ENCODE measurements at regions not wholly inside any gene's neighbourhood (a gene's known extent, or its start where the extent isn't known, plus 50 kb on each side); places are given as distances from the start of the nearest gene placed in this dataset.
"Not testable (repeated sequence)": the region's sequence is repeated elsewhere in the genome, so short reads cannot be mapped to it uniquely, and the experiment has no call there.

DNA sequence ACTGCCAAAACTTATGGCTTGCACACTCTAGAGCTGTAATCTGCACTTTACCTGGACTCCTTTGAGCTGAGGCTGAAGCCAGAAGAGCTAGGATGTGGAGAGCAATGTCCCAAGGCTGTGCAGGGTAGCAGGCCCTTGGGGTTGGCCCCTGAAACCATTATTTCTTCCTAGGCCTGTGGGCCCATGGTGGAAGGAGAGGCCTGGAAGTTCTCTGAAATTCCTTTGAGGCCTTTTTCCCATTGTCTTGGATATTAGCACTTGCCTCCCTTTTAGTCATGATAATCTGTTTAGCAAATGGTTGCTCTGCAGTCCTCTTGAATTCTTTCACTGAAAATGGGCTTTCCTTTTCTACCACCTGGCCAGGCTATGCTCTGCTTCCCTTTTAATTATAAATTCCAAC lies 102.0 kb upstream of the SGO1 start (continued):
- TF ChIP-seq, protein P1, sequence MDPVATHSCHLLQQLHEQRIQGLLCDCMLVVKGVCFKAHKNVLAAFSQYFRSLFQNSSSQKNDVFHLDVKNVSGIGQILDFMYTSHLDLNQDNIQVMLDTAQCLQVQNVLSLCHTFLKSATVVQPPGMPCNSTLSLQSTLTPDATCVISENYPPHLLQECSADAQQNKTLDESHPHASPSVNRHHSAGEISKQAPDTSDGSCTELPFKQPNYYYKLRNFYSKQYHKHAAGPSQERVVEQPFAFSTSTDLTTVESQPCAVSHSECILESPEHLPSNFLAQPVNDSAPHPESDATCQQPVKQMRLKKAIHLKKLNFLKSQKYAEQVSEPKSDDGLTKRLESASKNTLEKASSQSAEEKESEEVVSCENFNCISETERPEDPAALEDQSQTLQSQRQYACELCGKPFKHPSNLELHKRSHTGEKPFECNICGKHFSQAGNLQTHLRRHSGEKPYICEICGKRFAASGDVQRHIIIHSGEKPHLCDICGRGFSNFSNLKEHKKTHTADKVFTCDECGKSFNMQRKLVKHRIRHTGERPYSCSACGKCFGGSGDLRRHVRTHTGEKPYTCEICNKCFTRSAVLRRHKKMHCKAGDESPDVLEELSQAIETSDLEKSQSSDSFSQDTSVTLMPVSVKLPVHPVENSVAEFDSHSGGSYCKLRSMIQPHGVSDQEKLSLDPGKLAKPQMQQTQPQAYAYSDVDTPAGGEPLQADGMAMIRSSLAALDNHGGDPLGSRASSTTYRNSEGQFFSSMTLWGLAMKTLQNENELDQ (tag by site-specific recombination; IDR thresholded peaks at IDR 0.05; ENCODE audit: low read depth): no peak
- TF ChIP-seq TCF7L2 (IDR thresholded peaks at IDR 0.05; ENCODE audit: borderline replicate concordance, low read depth, low read length): no peak

DNA sequence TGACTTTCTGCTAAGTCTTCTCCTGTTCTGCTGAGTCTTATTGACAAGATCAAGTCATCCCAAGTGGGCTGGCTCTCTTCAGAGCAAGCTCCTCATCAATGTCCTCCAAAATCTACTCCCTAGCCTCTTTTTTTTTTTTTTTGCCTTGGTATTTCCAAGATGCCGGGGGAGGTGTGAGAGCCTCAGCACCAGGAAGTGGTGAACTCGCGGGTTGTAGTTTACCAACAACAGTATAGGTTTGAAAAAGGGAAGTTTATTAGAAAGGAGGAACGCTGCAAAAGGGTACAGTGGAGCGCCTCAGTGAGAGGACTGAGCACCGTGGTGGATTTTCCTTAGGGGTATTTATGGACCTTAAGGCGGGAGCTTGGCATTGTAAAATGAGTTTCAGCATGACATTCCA lies 94.3 kb upstream of the SGO1 start:
- H3K9me3 ChIP-seq (ENCODE audit: control insufficient read depth, insufficient read depth, low read depth, low read length): no peaks in the 10 kb centered on the region
- ChIA-PET CTCF (no interaction called here), POLR2A (no interaction called here)
- TF ChIP-seq ZNF596 (tag by site-specific recombination; IDR thresholded peaks at IDR 0.05): no peak
- no peak for TF ChIP-seq ZNF221 (tag by site-specific recombination; IDR thresholded peaks at IDR 0.05; ENCODE audit: borderline replicate concordance)
- no peak for TF ChIP-seq KLF10 (tag by site-specific recombination; IDR thresholded peaks at IDR 0.05)
- TF ChIP-seq ZNF600 (tag by site-specific recombination; IDR thresholded peaks at IDR 0.05): no peak
- TF ChIP-seq ZNF549 (tag by site-specific recombination; IDR thresholded peaks at IDR 0.05): no peak
- TF ChIP-seq ZNF621 (tag by site-specific recombination; IDR thresholded peaks at IDR 0.05): no peak
- no peak for TF ChIP-seq ZNF830 (tag by site-specific recombination; IDR thresholded peaks at IDR 0.05; ENCODE audit: low read depth)
- TF ChIP-seq ZNF174 (tag by site-specific recombination; IDR thresholded peaks at IDR 0.05): no peak
- TF ChIP-seq, protein P2, sequence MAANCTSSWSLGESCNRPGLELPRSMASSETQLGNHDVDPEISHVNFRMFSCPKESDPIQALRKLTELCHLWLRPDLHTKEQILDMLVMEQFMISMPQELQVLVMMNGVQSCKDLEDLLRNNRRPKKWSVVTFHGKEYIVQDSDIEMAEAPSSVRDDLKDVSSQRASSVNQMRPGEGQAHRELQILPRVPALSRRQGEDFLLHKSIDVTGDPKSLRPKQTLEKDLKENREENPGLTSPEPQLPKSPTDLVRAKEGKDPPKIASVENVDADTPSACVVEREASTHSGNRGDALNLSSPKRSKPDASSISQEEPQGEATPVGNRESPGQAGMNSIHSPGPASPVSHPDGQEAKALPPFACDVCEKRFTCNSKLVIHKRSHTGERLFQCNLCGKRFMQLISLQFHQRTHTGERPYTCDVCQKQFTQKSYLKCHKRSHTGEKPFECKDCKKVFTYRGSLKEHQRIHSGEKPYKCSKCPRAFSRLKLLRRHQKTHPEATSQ (tag by site-specific recombination; IDR thresholded peaks at IDR 0.05): no peak
- TF ChIP-seq, protein P3, sequence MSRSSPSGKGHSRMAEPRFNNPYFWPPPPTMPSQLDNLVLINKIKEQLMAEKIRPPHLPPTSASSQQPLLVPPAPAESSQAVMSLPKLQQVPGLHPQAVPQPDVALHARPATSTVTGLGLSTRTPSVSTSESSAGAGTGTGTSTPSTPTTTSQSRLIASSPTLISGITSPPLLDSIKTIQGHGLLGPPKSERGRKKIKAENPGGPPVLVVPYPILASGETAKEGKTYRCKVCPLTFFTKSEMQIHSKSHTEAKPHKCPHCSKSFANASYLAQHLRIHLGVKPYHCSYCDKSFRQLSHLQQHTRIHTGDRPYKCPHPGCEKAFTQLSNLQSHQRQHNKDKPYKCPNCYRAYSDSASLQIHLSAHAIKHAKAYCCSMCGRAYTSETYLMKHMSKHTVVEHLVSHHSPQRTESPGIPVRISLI (tag by site-specific recombination; IDR thresholded peaks at IDR 0.05): no peak
- TF ChIP-seq ZNF521 (tag by site-specific recombination; IDR thresholded peaks at IDR 0.05): no peak
- no peak overlapping the region for H3K27ac ChIP-seq (ENCODE audit: extremely low read depth, low read depth, low read length)
- no peaks in the 10 kb centered on the region for H3K36me3 ChIP-seq (ENCODE audit: control insufficient read depth in 2 of 2, insufficient read depth in 1 of 2, low read length in 2 of 2)
- no peak overlapping the region for H3K4me3 ChIP-seq (ENCODE audit: low read depth, low read length)
- H3K4me1 ChIP-seq (ENCODE audit: control insufficient read depth, insufficient read depth, low read length): no peaks in the 10 kb centered on the region

DNA sequence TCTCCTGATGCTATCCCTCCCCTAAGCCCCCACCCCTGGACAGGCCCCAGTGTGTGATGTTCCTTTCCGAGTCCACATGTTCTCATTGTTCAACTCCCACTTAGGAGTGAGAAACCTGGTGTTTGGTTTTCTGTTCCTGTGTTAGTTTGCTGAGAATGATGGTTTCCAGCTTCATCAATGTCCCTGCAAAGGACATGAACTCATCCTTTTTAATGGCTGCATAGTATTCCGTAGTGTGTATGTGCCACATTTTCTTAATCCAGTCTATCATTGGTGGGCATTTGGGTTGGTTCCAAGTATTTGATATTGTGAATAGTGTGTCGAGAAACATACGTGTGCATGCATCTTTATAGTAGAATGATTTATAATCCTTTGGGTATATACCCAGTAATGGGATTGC lies 80.0 kb upstream of the SGO1 start:
- POLR2A ChIA-PET; H3K27ac ChIP-seq (ENCODE audit: extremely low read depth, low read depth, low read length); CTCF ChIA-PET; H3K4me3 ChIP-seq (ENCODE audit: low read depth, low read length); H3K4me1 ChIP-seq (ENCODE audit: control insufficient read depth, insufficient read depth, low read length); H3K36me3 ChIP-seq (ENCODE audit: control insufficient read depth in 2 of 2, insufficient read depth in 1 of 2, low read length in 2 of 2); H3K9me3 ChIP-seq (ENCODE audit: control insufficient read depth, insufficient read depth, low read depth, low read length): not testable (repeated sequence)
- TF ChIP-seq ZNF146 (tag by site-specific recombination; IDR thresholded peaks at IDR 0.05): peak; percentile 56; the same call in 1 of the 2 replicates

DNA sequence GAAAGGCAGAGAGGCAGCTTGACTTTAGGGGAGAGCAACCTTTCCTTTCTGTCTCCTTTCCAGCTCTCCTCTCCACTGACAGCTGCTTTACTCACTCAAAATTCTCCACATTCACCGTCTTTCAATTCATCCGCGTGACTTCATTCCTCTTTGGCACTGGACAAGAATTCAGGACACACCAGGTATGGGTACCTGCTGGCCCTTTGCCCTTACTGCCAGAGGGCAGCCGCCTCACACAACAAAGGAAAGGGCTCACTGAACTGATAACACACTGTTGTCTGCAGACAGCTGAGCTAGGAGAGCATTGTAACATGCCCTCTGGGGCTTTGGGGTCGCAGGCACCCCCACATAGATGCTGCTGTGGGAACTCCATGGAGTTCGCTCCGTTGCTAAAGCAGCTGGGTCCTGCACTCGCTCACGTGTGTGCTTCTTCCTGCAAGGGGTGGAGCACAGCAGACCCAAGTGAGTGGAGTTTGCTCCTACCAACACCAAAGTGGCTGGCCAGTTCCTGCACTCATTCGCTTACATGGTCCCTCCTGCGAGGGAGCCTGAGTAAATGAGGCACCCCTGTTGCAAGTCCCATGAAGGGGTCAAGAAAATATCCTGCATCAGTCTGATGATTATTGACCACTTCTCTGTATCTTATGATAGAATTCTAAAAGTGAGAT lies 79.0 kb upstream of the SGO1 start:
- Histone ChIP-seq H3K27ac (ENCODE audit: extremely low read depth, low read depth, low read length) (no peak overlapping the region), H3K9me3 (ENCODE audit: control insufficient read depth, insufficient read depth, low read depth, low read length) (no peaks in the 10 kb centered on the region), H3K4me1 (ENCODE audit: control insufficient read depth, insufficient read depth, low read length) (no peaks in the 10 kb centered on the region), H3K36me3 (ENCODE audit: control insufficient read depth in 2 of 2, insufficient read depth in 1 of 2, low read length in 2 of 2) (no peaks in the 10 kb centered on the region), H3K4me3 (ENCODE audit: low read depth, low read length) (no peak overlapping the region)
- POLR2A ChIA-PET: no interaction called here
- TF ChIP-seq, protein P4, sequence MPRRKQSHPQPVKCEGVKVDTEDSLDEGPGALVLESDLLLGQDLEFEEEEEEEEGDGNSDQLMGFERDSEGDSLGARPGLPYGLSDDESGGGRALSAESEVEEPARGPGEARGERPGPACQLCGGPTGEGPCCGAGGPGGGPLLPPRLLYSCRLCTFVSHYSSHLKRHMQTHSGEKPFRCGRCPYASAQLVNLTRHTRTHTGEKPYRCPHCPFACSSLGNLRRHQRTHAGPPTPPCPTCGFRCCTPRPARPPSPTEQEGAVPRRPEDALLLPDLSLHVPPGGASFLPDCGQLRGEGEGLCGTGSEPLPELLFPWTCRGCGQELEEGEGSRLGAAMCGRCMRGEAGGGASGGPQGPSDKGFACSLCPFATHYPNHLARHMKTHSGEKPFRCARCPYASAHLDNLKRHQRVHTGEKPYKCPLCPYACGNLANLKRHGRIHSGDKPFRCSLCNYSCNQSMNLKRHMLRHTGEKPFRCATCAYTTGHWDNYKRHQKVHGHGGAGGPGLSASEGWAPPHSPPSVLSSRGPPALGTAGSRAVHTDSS (tag by site-specific recombination; IDR thresholded peaks at IDR 0.05): no peak
- TF ChIP-seq ZNF791 (tag by site-specific recombination; IDR thresholded peaks at IDR 0.05) (no peak), ZNF629 (tag by site-specific recombination; IDR thresholded peaks at IDR 0.05) (no peak), SETDB1 (IDR thresholded peaks at IDR 0.05; ENCODE audit: insufficient read length, low read length) (no peak), ZNF274 (IDR thresholded peaks at IDR 0.05; ENCODE audit: low read length) (no peak), ZNF274 (tag by site-specific recombination; IDR thresholded peaks at IDR 0.05; ENCODE audit: borderline replicate concordance) (no peak)
- CTCF ChIA-PET: no interaction called here
